H1 (cell line): ENCODE measurements at regions not wholly inside any gene's neighbourhood (a gene's known extent, or its start where the extent isn't known, plus 50 kb on each side); places are given as distances from the start of the nearest gene placed in this dataset.

ENCODE experiments used
- CTCF ChIA-PET: fragments of 300-600 bp; sonication (Branson Sonifier 250); formaldehyde crosslinking; loops from one replicate; lab custom pipeline; 2021; ENCODE audit not compliant: partially characterized antibody; lab: Charles Lee
- POLR2A ChIA-PET: fragments of 300-600 bp; sonication (Branson Sonifier 250); formaldehyde crosslinking; loops from one replicate; lab custom pipeline; 2021; ENCODE audit warnings: inconsistent platforms; ENCODE audit not compliant: partially characterized antibody; lab: Charles Lee
- DNase-seq, 2 experiments: peaks; one replicate each; pipeline versions ENCODE4 v3.0.0 to v3.0.0-alpha.2; 2010 to 2022; ENCODE audit warnings: low spot score in 2 of 2, low read depth in 1 of 2, mixed read lengths in 1 of 2
- FAIRE-seq: peaks from 2 replicates; lab custom pipeline; 2011; peaks lifted over from hg19 to GRCh38; lab: Jason Lieb, UNC
- H2AFZ ChIP-seq: 2 replicates; pipeline ENCODE4 v1.8.1; 2012; ENCODE audit warnings: low read length, inconsistent platforms
- H2AK5ac ChIP-seq: 2 replicates; pipeline ENCODE4 v1.6.1; 2013; ENCODE audit warnings: low read depth, low read length
- H2BK120ac ChIP-seq: replicated peaks from 2 replicates; pipeline ENCODE3; 2013; ENCODE audit warnings: low read depth, low read length, inconsistent platforms
- H2BK12ac ChIP-seq: 2 replicates; pipeline ENCODE4 v1.6.1; 2013; ENCODE audit warnings: low read depth, low read length
- H2BK15ac ChIP-seq: 2 replicates; pipeline ENCODE4 v1.6.1; 2013; ENCODE audit warnings: low read length
- H2BK20ac ChIP-seq: 2 replicates; pipeline ENCODE4 v1.6.1; 2013; ENCODE audit warnings: low read length
- H2BK5ac ChIP-seq: 2 replicates; pipeline ENCODE4 v1.6.1; 2013; ENCODE audit warnings: low read depth, low read length
- H3K14ac ChIP-seq: 2 replicates; pipeline ENCODE4 v1.6.1; 2013; ENCODE audit warnings: inconsistent platforms; ENCODE audit not compliant: insufficient read length
- H3K18ac ChIP-seq: 2 replicates; pipeline ENCODE4 v1.6.1; 2013; ENCODE audit warnings: low read length; ENCODE audit errors: extremely low read depth
- H3K23ac ChIP-seq: 2 replicates; pipeline ENCODE4 v1.6.1; 2013; ENCODE audit warnings: inconsistent platforms; ENCODE audit not compliant: insufficient read length
- H3K23me2 ChIP-seq: 2 replicates; pipeline ENCODE4 v1.6.1; 2013; ENCODE audit warnings: low read depth, low read length
- H3K27ac ChIP-seq: 2 replicates; pipeline ENCODE4 v1.6.1; 2011; ENCODE audit warnings: low read depth, low read length, inconsistent platforms
- H3K27me3 ChIP-seq, 4 experiments: replicated peaks in 1 of 4; 1 replicate in 1 of 4; 2 replicates in 3 of 4; pipeline versions ENCODE4 v1.6.1 to v1.8.1; 2011 to 2013; ENCODE audit warnings: low read length in 3 of 4, mild to moderate bottlenecking in 3 of 4, inconsistent platforms in 2 of 4, mixed read lengths in 2 of 4, moderate library complexity in 1 of 4; ENCODE audit not compliant: control insufficient read depth in 3 of 4, insufficient read depth in 3 of 4; ENCODE audit errors: extremely low read depth in 1 of 4
- H3K36me3 ChIP-seq, 4 experiments: 2 replicates each; pipeline versions ENCODE4 v1.6.1 to v1.8.1; 2011 to 2013; ENCODE audit warnings: mild to moderate bottlenecking in 4 of 4, low read length in 3 of 4, moderate library complexity in 2 of 4, control low read depth in 1 of 4, inconsistent platforms in 1 of 4; ENCODE audit not compliant: insufficient read depth in 4 of 4, control insufficient read depth in 2 of 4
- H3K4ac ChIP-seq: replicated peaks from 2 replicates; pipeline ENCODE3; 2013; ENCODE audit warnings: low read length, low read depth, mixed read lengths, inconsistent platforms; ENCODE audit not compliant: insufficient read length
- H3K4me1 ChIP-seq, 4 experiments: replicated peaks in 1 of 4; 1 replicate in 1 of 4; 2 replicates in 3 of 4; pipeline versions ENCODE4 v1.6.1 to v1.8.1; 2011 to 2013; ENCODE audit warnings: low read length in 3 of 4, inconsistent platforms in 2 of 4, mixed read lengths in 1 of 4; ENCODE audit not compliant: insufficient read depth in 4 of 4, control insufficient read depth in 3 of 4
- H3K4me2 ChIP-seq, 2 experiments: 2 replicates each; pipeline versions ENCODE4 v1.6.1 to v1.8.1; 2011 to 2013; ENCODE audit warnings: low read depth in 2 of 2, low read length in 2 of 2, control low read depth in 1 of 2, inconsistent platforms in 1 of 2, mild to moderate bottlenecking in 1 of 2; ENCODE audit not compliant: insufficient read depth in 1 of 2
- H3K4me3 ChIP-seq, 4 experiments: fragments of 200-600, 300-600 bp in 1 of 4; sonication (generic), shearing (Covaris generic), sonication (Bioruptor Twin) in 1 of 4; 2 replicates each; pipeline versions ENCODE4 v1.5.1 to v1.8.1; 2011 to 2016; ENCODE audit warnings: low read length in 4 of 4, low read depth in 3 of 4, control low read depth in 2 of 4, inconsistent platforms in 2 of 4, mild to moderate bottlenecking in 2 of 4, mixed read lengths in 1 of 4, moderate library complexity in 1 of 4; ENCODE audit not compliant: insufficient read depth in 2 of 4; ENCODE audit errors: extremely low read depth in 1 of 4
- H3K56ac ChIP-seq: replicated peaks from 2 replicates; pipeline ENCODE3; 2013; ENCODE audit warnings: low read depth, mild to moderate bottlenecking, mixed read lengths, low read length, inconsistent platforms; ENCODE audit not compliant: insufficient read length
- H3K79me1 ChIP-seq: 2 replicates; pipeline ENCODE4 v1.6.1; 2013; ENCODE audit warnings: low read depth, low read length, control low read depth
- H3K79me2 ChIP-seq, 2 experiments: 2 replicates each; pipeline versions ENCODE4 v1.6.1 to v1.8.1; 2012 to 2013; ENCODE audit warnings: low read length in 2 of 2, mild to moderate bottlenecking in 2 of 2, inconsistent platforms in 1 of 2; ENCODE audit not compliant: insufficient read depth in 2 of 2, control insufficient read depth in 1 of 2
- H3K9ac ChIP-seq, 4 experiments: replicated peaks in 1 of 4; 1 replicate in 1 of 4; 2 replicates in 3 of 4; pipeline versions ENCODE4 v1.6.1 to v1.8.1; 2011 to 2013; ENCODE audit warnings: low read depth in 3 of 4, low read length in 3 of 4, control low read depth in 2 of 4, mild to moderate bottlenecking in 2 of 4, moderate library complexity in 2 of 4, inconsistent platforms in 1 of 4; ENCODE audit errors: extremely low read depth in 1 of 4
- H3K9me3 ChIP-seq, 2 experiments: 2 replicates each; pipeline versions ENCODE4 v1.6.1 to v1.8.1; 2012 to 2013; ENCODE audit warnings: mild to moderate bottlenecking in 2 of 2, moderate library complexity in 2 of 2, control low read depth in 1 of 2, inconsistent platforms in 1 of 2, low read depth in 1 of 2, low read length in 1 of 2, mixed read lengths in 1 of 2; ENCODE audit not compliant: insufficient read depth in 2 of 2
- H4K20me1 ChIP-seq, 2 experiments: replicated peaks in 1 of 2; 2 replicates each; pipeline versions ENCODE3 to v1.8.1; 2011 to 2013; ENCODE audit warnings: inconsistent platforms in 2 of 2, low read length in 2 of 2, mild to moderate bottlenecking in 1 of 2; ENCODE audit not compliant: insufficient read depth in 2 of 2, control insufficient read depth in 1 of 2
- H4K5ac ChIP-seq: 2 replicates; pipeline ENCODE4 v1.6.1; 2013; ENCODE audit warnings: low read length, low read depth, mixed read lengths, inconsistent platforms; ENCODE audit not compliant: insufficient read length
- H4K8ac ChIP-seq: 2 replicates; pipeline ENCODE4 v1.8.0; 2013; ENCODE audit warnings: mild to moderate bottlenecking, moderate library complexity, low read length, inconsistent platforms; ENCODE audit not compliant: insufficient read depth; ENCODE audit errors: extremely low read depth
- H4K91ac ChIP-seq: replicated peaks from 2 replicates; pipeline ENCODE3; 2013; ENCODE audit warnings: low read length, mixed read lengths, inconsistent platforms; ENCODE audit not compliant: insufficient read length
- BACH1 ChIP-seq: IDR thresholded peaks from 2 replicates; pipeline ENCODE4 v1.6.1; 2012; ENCODE audit warnings: low read length, improper control_type of control experiment
- JUN ChIP-seq: IDR thresholded peaks from 2 replicates; pipeline ENCODE4 v1.6.1; 2011; ENCODE audit warnings: low read depth, mild to moderate bottlenecking, improper control_type of control experiment, low read length
- MAFK ChIP-seq: IDR thresholded peaks from 2 replicates; pipeline ENCODE4 v1.6.1; 2012; ENCODE audit warnings: low read depth, mild to moderate bottlenecking, improper control_type of control experiment, low read length
- WGBS, 2 experiments: shearing (Covaris generic) in 1 of 2; methylation state at CpG; one replicate each; pipeline versions ENCODE4 v1.1.6 to v1.1.7; 2013 to 2015; ENCODE audit warnings: low lambda C conversion rate in 2 of 2, mixed read lengths in 2 of 2, inconsistent platforms in 1 of 2, low coverage in 1 of 2, missing lambda C conversion rate in 1 of 2; ENCODE audit not compliant: insufficient replicate concordance in 2 of 2, insufficient coverage in 1 of 2, insufficient read length in 1 of 2; ENCODE audit errors: extremely low coverage in 1 of 2, missing lambda C conversion rate in 1 of 2; 5-methylcytosine and 5-hydroxymethylcytosine counted together

DNA sequence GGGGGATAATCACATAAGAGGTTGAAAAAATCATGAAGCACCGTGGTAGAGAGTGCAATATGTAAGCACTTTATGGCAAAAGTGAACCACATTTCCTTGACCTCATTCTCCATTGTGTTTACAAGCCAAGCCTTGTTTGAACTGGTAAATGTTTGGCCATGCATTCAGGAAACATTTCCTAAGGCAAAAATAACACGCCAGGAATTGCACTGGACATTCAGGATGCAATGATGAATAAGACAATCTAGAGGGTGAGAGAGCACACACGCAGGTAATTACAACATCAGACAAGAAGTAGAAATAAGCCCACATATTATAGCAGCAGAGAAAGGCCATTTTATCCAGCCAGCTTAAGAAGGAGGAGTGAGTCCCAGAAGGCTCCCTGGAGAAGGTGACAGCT lies 218.0 kb upstream of the OSR1 start:
- Histone ChIP-seq H3K4me3 (no peak overlapping the region), H3K27ac (no peak overlapping the region), H3K4me1 (no peaks in the 10 kb centered on the region), H2BK120ac (no peak overlapping the region), H3K4me2 (no peak overlapping the region), H4K8ac (no peak overlapping the region), H3K79me2 (no peaks in the 10 kb centered on the region), H3K56ac (no peak overlapping the region), H3K27me3 (no peaks in the 10 kb centered on the region), H2BK15ac (no peak overlapping the region), H4K20me1 (no peaks in the 10 kb centered on the region), H3K36me3 (no peaks in the 10 kb centered on the region), H3K79me1 (no peaks in the 10 kb centered on the region), H3K4ac (no peak overlapping the region), H3K23ac (no peak overlapping the region), H3K18ac (no peak overlapping the region), H4K5ac (no peak overlapping the region), H2AK5ac (no peak overlapping the region), H3K9ac (no peak overlapping the region), H2BK5ac (no peak overlapping the region), H3K14ac (no peak overlapping the region), H3K23me2 (no peaks in the 10 kb centered on the region; the same call in 1 of the 2 replicates), H2BK20ac (no peak overlapping the region), H4K91ac (no peak overlapping the region), H2BK12ac (no peak overlapping the region), H3K9me3 (no peaks in the 10 kb centered on the region), H2AFZ (no peak overlapping the region)
- no peak for DNase-seq
- no peak for FAIRE-seq
- no peak for TF ChIP-seq BACH1
- no peak for TF ChIP-seq MAFK
- no peak for TF ChIP-seq JUN
- ChIA-PET POLR2A (no interaction called here), CTCF (no interaction called here)
- 91% methylated on average over 3 of the region's 3 CpGs; no CpG with 5 or more reads in 1 of the 2 experiments for WGBS, 2 experiments
